Trophoblast cell (in vitro differentiated cells and primary cell): ENCODE measurements at regions not wholly inside any gene's neighbourhood (a gene's known extent, or its start where the extent isn't known, plus 50 kb on each side); places are given as distances from the start of the nearest gene placed in this dataset.

Source experiments
- DNase-seq, 2 donors: peaks; one replicate each; pipeline ENCODE4 v3.0.0-alpha.2; 2016
- H2AFZ ChIP-seq: 2 replicates; pipeline ENCODE4 v1.6.1; 2013; ENCODE audit warnings: low read length, moderate library complexity, mild to moderate bottlenecking; ENCODE audit not compliant: insufficient read depth, poor library complexity
- H2AK5ac ChIP-seq: 2 replicates; pipeline ENCODE4 v1.6.1; 2013; ENCODE audit warnings: mild to moderate bottlenecking, low read length
- H2BK120ac ChIP-seq: 2 replicates; pipeline ENCODE4 v1.6.1; 2013; ENCODE audit warnings: low read length, mild to moderate bottlenecking, moderate library complexity; ENCODE audit not compliant: insufficient read depth, poor library complexity
- H2BK12ac ChIP-seq: 2 replicates; pipeline ENCODE4 v1.6.1; 2013; ENCODE audit warnings: mild to moderate bottlenecking, low read length, moderate library complexity
- H2BK5ac ChIP-seq: 2 replicates; pipeline ENCODE4 v1.6.1; 2013; ENCODE audit warnings: low read length, low read depth, moderate library complexity, mild to moderate bottlenecking; ENCODE audit not compliant: poor library complexity
- H3K14ac ChIP-seq: 2 replicates; pipeline ENCODE4 v1.6.1; 2013; ENCODE audit warnings: mild to moderate bottlenecking, low read length
- H3K18ac ChIP-seq: 2 replicates; pipeline ENCODE4 v1.6.1; 2013; ENCODE audit warnings: mild to moderate bottlenecking, low read length
- H3K23ac ChIP-seq: 2 replicates; pipeline ENCODE4 v1.6.1; 2013; ENCODE audit warnings: low read length
- H3K27ac ChIP-seq: 2 replicates; pipeline ENCODE4 v1.5.1; 2013; ENCODE audit warnings: low read depth, mild to moderate bottlenecking, inconsistent platforms, low read length, moderate library complexity
- H3K27me3 ChIP-seq: 2 replicates; pipeline ENCODE4 v1.6.1; 2013; ENCODE audit warnings: inconsistent platforms, mild to moderate bottlenecking, low read length, moderate library complexity; ENCODE audit not compliant: insufficient read depth
- H3K36me3 ChIP-seq, 2 experiments: 1 replicate in 1 of 2; 2 replicates in 1 of 2; pipeline ENCODE4 v1.6.1; 2013; ENCODE audit warnings: low read length in 2 of 2, mild to moderate bottlenecking in 2 of 2, moderate library complexity in 1 of 2; ENCODE audit not compliant: insufficient read depth in 2 of 2, control insufficient read depth in 1 of 2
- H3K4ac ChIP-seq: 2 replicates; pipeline ENCODE4 v1.6.1; 2013; ENCODE audit warnings: low read depth, mild to moderate bottlenecking, low read length, moderate library complexity
- H3K4me1 ChIP-seq, 2 experiments: 1 replicate in 1 of 2; 2 replicates in 1 of 2; pipeline ENCODE4 v1.6.1; 2013; ENCODE audit warnings: low read length in 2 of 2, mild to moderate bottlenecking in 2 of 2, moderate library complexity in 1 of 2; ENCODE audit not compliant: insufficient read depth in 2 of 2, control insufficient read depth in 1 of 2
- H3K4me2 ChIP-seq: 2 replicates; pipeline ENCODE4 v1.6.1; 2013; ENCODE audit warnings: inconsistent platforms, mild to moderate bottlenecking, low read length, moderate library complexity
- H3K4me3 ChIP-seq: 2 replicates; pipeline ENCODE4 v1.5.1; 2013; ENCODE audit warnings: mild to moderate bottlenecking, low read depth, low read length, inconsistent platforms
- H3K79me1 ChIP-seq: one replicate; pipeline ENCODE4 v1.6.1; 2013; ENCODE audit warnings: low read length
- H3K79me2 ChIP-seq: 2 replicates; pipeline ENCODE4 v1.6.1; 2013; ENCODE audit warnings: low read length, mild to moderate bottlenecking; ENCODE audit not compliant: control insufficient read depth, insufficient read depth, poor library complexity
- H3K9ac ChIP-seq: 2 replicates; pipeline ENCODE4 v1.6.1; 2013; ENCODE audit warnings: mild to moderate bottlenecking, low read length
- H3K9me3 ChIP-seq: 2 replicates; pipeline ENCODE4 v1.6.1; 2013; ENCODE audit warnings: low read depth, mild to moderate bottlenecking, control low read depth, inconsistent platforms, low read length; ENCODE audit not compliant: insufficient read depth
- H4K12ac ChIP-seq: 2 replicates; pipeline ENCODE4 v1.6.1; 2013; ENCODE audit warnings: low read depth, mild to moderate bottlenecking, low read length, moderate library complexity
- H4K8ac ChIP-seq: 2 replicates; pipeline ENCODE4 v1.6.1; 2013; ENCODE audit warnings: low read depth, mild to moderate bottlenecking, low read length, moderate library complexity
- H4K91ac ChIP-seq: one replicate; pipeline ENCODE4 v1.6.1; 2013; ENCODE audit warnings: low read depth, mild to moderate bottlenecking, low read length, moderate library complexity
- WGBS: extraction: QIAGEN DNeasy Blood & Tissue Kit; methylation state at CpG from one replicate; pipeline ENCODE4 v1.1.7; 2013; ENCODE audit warnings: missing lambda C conversion rate; ENCODE audit not compliant: insufficient read length, insufficient coverage; ENCODE audit errors: extremely low coverage; 5-methylcytosine and 5-hydroxymethylcytosine counted together

- H2BK12ac ChIP-seq = no peak overlapping the region
Observed at GRCh38 chr2:18061717-18062116, 183.2 kb downstream of the KCNS3 start.

DNA sequence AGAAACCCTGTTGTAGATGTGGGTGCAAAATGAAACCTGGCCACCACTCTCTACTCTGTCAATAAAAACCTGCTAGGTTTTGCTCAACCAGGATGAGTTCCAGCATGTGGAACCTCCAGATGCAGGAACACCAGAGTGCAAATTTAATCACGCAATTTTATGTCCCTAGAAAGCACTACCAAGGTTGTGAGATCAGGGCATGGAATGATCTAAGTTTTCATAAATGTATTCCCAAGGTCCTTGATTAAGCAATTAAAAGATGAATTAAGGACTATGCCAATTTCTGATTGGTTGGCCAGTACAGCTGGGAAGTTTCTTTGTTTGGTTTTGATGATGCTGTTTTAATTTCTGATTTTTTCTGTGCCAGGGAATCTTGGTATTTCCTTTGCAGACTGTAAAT lies 179.2 kb downstream of the KCNS3 start:
- Histone ChIP-seq H3K79me1 (no peaks in the 10 kb centered on the region), H3K4me3 (no peak overlapping the region), H3K79me2 (no peaks in the 10 kb centered on the region), H3K9ac (no peak overlapping the region), H3K14ac (no peak overlapping the region), H2AFZ (no peak overlapping the region), H3K18ac (no peak overlapping the region), H3K27ac (no peak overlapping the region), H2BK120ac (no peak overlapping the region), H2BK5ac (no peak overlapping the region), H3K27me3 (no peaks in the 10 kb centered on the region), H3K23ac (no peak overlapping the region), H3K4me1 (no peaks in the 10 kb centered on the region), H4K12ac (no peak overlapping the region), H3K4me2 (no peak overlapping the region), H3K9me3 (no peaks in the 10 kb centered on the region), H2AK5ac (no peak overlapping the region), H2BK12ac (no peak overlapping the region), H4K91ac (no peak overlapping the region), H4K8ac (no peak overlapping the region), H3K4ac (no peak overlapping the region), H3K36me3 (no peaks in the 10 kb centered on the region)
- DNase-seq = no peak
- WGBS = no CpG with 5 or more reads among the region's 1 CpG

More at GRCh38 chr2:18061717-18062116, 183.2 kb downstream of the KCNS3 start:
- Histone ChIP-seq H3K18ac (no peak overlapping the region), H2BK5ac (no peak overlapping the region), H4K12ac (no peak overlapping the region), H3K79me1 (no peaks in the 10 kb centered on the region), H3K9me3 (no peaks in the 10 kb centered on the region), H3K4me2 (no peak overlapping the region), H4K8ac (no peak overlapping the region), H3K4ac (no peak overlapping the region), H3K79me2 (no peaks in the 10 kb centered on the region), H3K9ac (no peak overlapping the region), H2AFZ (no peak overlapping the region), H4K91ac (no peak overlapping the region), H3K23ac (no peak overlapping the region), H3K4me1 (no peaks in the 10 kb centered on the region), H3K36me3 (no peaks in the 10 kb centered on the region), H2BK120ac (no peak overlapping the region), H3K27ac (no peak overlapping the region), H3K4me3 (no peak overlapping the region), H2AK5ac (no peak overlapping the region), H3K14ac (no peak overlapping the region), H3K27me3 (no peaks in the 10 kb centered on the region)
- WGBS = no CpG with 5 or more reads among the region's 1 CpG
- no peak for DNase-seq

- no peak for DNase-seq
- Histone ChIP-seq H2BK120ac (no peak overlapping the region), H3K9me3 (peaks cover 2% of the 10 kb centered on the region), H3K79me1 (no peaks in the 10 kb centered on the region), H3K27me3 (no peaks in the 10 kb centered on the region), H2BK12ac (no peak overlapping the region), H4K8ac (no peak overlapping the region), H2BK5ac (no peak overlapping the region), H2AFZ (no peak overlapping the region), H3K4ac (no peak overlapping the region), H3K4me3 (no peak overlapping the region), H3K36me3 (no peaks in the 10 kb centered on the region), H3K23ac (no peak overlapping the region), H2AK5ac (no peak overlapping the region), H3K9ac (no peak overlapping the region), H3K18ac (no peak overlapping the region), H3K14ac (no peak overlapping the region), H4K91ac (no peak overlapping the region), H3K27ac (no peak overlapping the region), H3K4me2 (no peak overlapping the region), H3K79me2 (no peaks in the 10 kb centered on the region), H4K12ac (no peak overlapping the region), H3K4me1 (no peaks in the 10 kb centered on the region)
- WGBS = no CpG with 5 or more reads among the region's 3 CpGs
Observed at GRCh38 chr2:18055290-18055689, 176.8 kb downstream of the KCNS3 start.

- no CpG with 5 or more reads among the region's 6 CpGs for WGBS
- H3K79me2 ChIP-seq = no peaks in the 10 kb centered on the region
- no peak overlapping the region for H3K18ac ChIP-seq
- H3K4ac ChIP-seq = no peak overlapping the region
- H2BK12ac ChIP-seq = no peak overlapping the region
- no peak overlapping the region for H3K4me3 ChIP-seq
- peaks cover 0 to 2% of the 10 kb centered on the region in 2 experiments for H3K4me1 ChIP-seq
- H3K27me3 ChIP-seq = no peaks in the 10 kb centered on the region
- H3K79me1 ChIP-seq = no peaks in the 10 kb centered on the region
- no peak overlapping the region for H2BK5ac ChIP-seq
- no peak overlapping the region for H4K91ac ChIP-seq
- peaks cover 4% of the 10 kb centered on the region for H3K9me3 ChIP-seq
- H3K9ac ChIP-seq = no peak overlapping the region
- H2AFZ ChIP-seq = no peak overlapping the region
- H4K8ac ChIP-seq = no peak overlapping the region
- DNase-seq = peak; percentile 7 to 38
- no peak overlapping the region for H2BK120ac ChIP-seq
- no peak overlapping the region for H3K4me2 ChIP-seq
- H3K36me3 ChIP-seq = no peaks in the 10 kb centered on the region
- no peak overlapping the region for H4K12ac ChIP-seq
- no peak overlapping the region for H3K27ac ChIP-seq
- no peak overlapping the region for H2AK5ac ChIP-seq
- no peak overlapping the region for H3K23ac ChIP-seq
- no peak overlapping the region for H3K14ac ChIP-seq
Observed at GRCh38 chr2:18050001-18050400, 171.5 kb downstream of the KCNS3 start.
